Brain microvascular endothelial cell (primary cell): ENCODE measurements at regions not wholly inside any gene's neighbourhood (a gene's known extent, or its start where the extent isn't known, plus 50 kb on each side); places are given as distances from the start of the nearest gene placed in this dataset.
A peak's percentile ranks its signal among the peaks of the same experiment; 100 is the strongest.
"Not testable (repeated sequence)": the region's sequence is repeated elsewhere in the genome, so short reads cannot be mapped to it uniquely, and the experiment has no call there.

Source experiments
- DNase-seq: peaks from one replicate; pipeline ENCODE4 v3.0.0-alpha.2; 2020
- H3K27ac ChIP-seq: fragments of 250-450 bp; sonication (Bioruptor Pico); 2 replicates; pipeline ENCODE4 v1.5.1; 2020; ENCODE audit warnings: mild to moderate bottlenecking, moderate library complexity
- H3K27me3 ChIP-seq: fragments of 250-450 bp; sonication (Bioruptor Pico); replicated peaks from 2 replicates; pipeline ENCODE4 v1.5.1; 2020; ENCODE audit warnings: mild to moderate bottlenecking
- H3K36me3 ChIP-seq: fragments of 250-450 bp; sonication (Bioruptor Pico); replicated peaks from 2 replicates; pipeline ENCODE4 v1.5.1; 2020; ENCODE audit warnings: mild to moderate bottlenecking
- H3K4me3 ChIP-seq: 2 replicates; pipeline ENCODE4 v1.5.1; 2011; ENCODE audit warnings: low read depth, mild to moderate bottlenecking, control low read depth, low read length, moderate library complexity
- CTCF ChIP-seq: IDR thresholded peaks from 2 replicates; pipeline ENCODE4 v1.5.1; 2011; ENCODE audit warnings: low read depth, mild to moderate bottlenecking, moderate library complexity, low read length, control low read depth, inconsistent platforms; ENCODE audit errors: missing control alignments
- in situ Hi-C: cut with HindIII; loops from 2 replicates; pipeline ENCODE4 v1.10.0; 2017; ENCODE audit warnings: low sequenced_read_pairs, low pct_ligation_motif_present

DNA sequence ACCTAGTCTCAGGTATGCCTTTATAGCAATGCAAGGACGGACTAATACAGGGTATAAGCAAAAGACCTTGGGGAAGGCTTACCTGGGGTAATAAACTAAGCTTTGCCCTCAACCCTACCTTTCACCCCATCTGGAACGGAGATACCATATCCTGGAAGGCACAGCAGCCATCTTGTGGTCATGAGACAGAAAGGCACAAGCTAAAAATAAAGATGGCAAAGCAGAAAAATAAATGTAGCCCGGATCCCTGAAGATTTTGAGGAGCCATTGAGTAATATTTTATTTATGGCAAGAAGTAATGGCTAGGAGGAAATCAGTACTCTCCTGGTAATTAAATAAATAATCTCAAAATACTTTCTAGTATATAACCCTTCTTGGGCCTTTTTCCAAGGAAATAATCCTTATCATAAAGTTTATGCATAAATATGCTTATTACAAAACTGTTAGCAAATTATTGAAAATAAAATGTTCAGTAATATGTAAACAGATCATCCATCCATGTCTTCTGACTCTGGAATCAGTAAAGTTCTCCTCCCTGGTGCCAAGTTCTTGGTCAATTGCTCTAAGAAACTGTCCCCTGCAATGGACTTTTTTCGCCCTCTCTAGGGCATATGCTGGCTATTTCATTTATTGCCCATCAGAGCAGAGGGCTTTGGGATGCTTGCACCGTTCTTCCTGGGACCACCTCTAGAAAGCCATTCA lies 198.7 kb downstream of the SPP2 start:
- Histone ChIP-seq H3K27me3 (no peaks in the 10 kb centered on the region), H3K4me3 (no peak overlapping the region), H3K27ac (peak overlapping the region; percentile 94), H3K36me3 (no peaks in the 10 kb centered on the region)
- in situ Hi-C loops, result no loop called here
- no peak for DNase-seq
- peak; percentile 38 for TF ChIP-seq CTCF

GRCh38 chr2:234248213-234248710 lies 197.8 kb downstream of the SPP2 start:
- H3K27ac ChIP-seq, in situ Hi-C loops, DNase-seq, H3K36me3 ChIP-seq, H3K27me3 ChIP-seq, H3K4me3 ChIP-seq: not testable (repeated sequence)

DNA sequence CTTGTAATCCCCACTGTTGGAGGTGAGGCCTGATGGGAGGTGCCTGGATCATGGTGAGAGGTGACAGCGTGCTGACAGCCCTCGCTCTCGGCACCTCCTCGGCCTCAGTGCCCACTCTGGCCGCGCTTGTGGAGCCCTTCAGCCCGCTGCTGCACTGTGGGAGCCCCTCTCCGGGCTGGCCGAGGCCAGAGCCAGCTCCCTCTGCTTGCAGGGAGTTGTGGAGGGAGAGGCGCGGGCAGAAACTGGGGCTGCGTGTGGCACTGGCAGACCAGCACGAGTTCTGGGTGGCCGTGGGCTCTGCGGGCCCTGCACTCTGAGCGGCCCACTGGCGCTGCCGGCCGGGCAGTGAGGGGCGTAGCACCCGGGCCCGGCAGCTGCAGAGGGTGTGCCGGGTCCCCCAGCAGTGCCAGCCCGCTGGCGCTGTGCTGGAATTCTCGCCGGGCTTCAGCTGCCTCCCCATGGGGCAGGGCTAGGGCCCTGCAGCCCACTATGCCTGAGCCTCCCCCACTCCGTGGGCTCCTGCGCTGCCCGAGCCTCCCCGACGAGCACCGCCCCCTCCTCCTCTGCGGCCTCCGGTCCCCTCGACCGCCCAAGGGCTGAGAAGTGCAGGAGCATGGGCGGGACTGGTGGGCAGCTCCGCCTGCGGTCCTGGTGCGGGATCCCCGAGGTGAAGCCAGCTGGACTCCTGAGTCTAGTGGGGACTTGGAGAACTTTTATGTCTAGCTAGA lies 197.1 kb downstream of the SPP2 start:
- no peaks in the 10 kb centered on the region for H3K27me3 ChIP-seq
- H3K36me3 ChIP-seq, result no peaks in the 10 kb centered on the region
- DNase-seq, result no peak
- H3K4me3 ChIP-seq, result no peak overlapping the region
- in situ Hi-C loops, result no loop called here
- no peak for TF ChIP-seq CTCF
- H3K27ac ChIP-seq, result no peak overlapping the region

- no peaks in the 10 kb centered on the region for H3K27me3 ChIP-seq
- no peaks in the 10 kb centered on the region for H3K36me3 ChIP-seq
- peak overlapping the region; percentile 77 for H3K27ac ChIP-seq
- DNase-seq, result peak; percentile 79
- in situ Hi-C loops, result no loop called here
- no peak overlapping the region for H3K4me3 ChIP-seq
- TF ChIP-seq CTCF, result no peak
Measured at GRCh38 chr2:234245945-234246344, 195.4 kb downstream of the SPP2 start.

DNA sequence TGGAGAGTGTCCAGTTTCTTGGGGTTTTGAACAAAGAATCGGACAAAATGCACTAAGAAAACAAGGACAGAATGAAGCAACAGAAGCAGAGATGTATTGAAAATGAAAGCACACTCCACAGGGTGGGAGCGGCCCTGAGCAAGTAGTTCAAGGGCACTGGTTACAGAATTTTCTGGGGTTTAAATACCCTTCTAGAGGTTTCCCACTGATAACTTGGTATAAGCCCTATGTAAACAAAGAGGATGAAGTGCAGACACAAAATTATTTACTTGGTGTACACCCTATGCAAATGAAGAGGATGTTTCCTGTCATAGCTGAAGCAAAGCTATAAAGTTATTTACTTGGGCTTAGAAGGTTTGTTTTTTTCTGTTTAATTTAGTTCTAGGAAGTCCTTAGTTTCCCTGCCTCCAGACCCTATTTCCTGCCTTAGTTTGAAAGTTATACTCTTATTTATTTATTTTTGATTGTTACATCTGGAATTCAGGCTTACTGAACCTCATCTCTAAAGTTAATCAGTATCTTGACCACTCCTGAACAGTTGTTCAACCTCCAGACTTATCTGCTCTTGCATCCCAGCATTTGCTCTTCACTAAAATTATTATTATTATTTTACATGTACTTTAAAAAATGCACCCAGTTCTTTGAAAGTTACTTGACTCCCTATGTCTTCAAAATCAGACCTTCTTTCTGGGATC lies 193.5 kb downstream of the SPP2 start:
- no peaks in the 10 kb centered on the region for H3K27me3 ChIP-seq
- DNase-seq, result peak; percentile 47
- no peak overlapping the region for H3K4me3 ChIP-seq
- H3K27ac ChIP-seq, result peak overlapping the region; percentile 55
- in situ Hi-C loops, result no loop called here
- H3K36me3 ChIP-seq, result no peaks in the 10 kb centered on the region
- TF ChIP-seq CTCF, result no peak

DNA sequence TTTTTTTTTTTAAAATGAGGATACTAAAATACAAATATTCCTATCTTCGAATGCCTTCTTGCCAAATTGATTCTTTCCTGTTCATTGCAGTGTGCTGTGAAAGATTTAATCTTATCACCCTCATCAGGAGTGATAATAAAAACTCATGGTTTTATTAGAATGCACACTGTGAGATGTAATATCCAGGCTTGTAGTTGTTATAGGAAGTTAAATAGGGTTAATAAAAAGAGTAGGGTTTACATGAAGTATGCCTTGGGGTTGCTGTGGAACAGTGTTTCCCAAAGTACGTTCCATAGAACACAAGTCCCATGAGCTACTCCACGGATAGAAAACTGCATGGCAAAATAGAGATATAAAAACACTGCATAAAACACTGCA lies 191.9 kb downstream of the SPP2 start:
- H3K4me3 ChIP-seq, result no peak overlapping the region
- DNase-seq, result no peak
- H3K27ac ChIP-seq, result peak overlapping the region; percentile 0
- in situ Hi-C loops, result no loop called here
- no peaks in the 10 kb centered on the region for H3K27me3 ChIP-seq
- no peaks in the 10 kb centered on the region for H3K36me3 ChIP-seq
- TF ChIP-seq CTCF, result no peak
